ENCODE measurements at regions not wholly inside any gene's neighbourhood (a gene's known extent, or its start where the extent isn't known, plus 50 kb on each side); places are given as distances from the start of the nearest gene placed in this dataset.

- no peak for DNase-seq (ENCODE audit: low spot score)
- TF ChIP-seq, protein P1, sequence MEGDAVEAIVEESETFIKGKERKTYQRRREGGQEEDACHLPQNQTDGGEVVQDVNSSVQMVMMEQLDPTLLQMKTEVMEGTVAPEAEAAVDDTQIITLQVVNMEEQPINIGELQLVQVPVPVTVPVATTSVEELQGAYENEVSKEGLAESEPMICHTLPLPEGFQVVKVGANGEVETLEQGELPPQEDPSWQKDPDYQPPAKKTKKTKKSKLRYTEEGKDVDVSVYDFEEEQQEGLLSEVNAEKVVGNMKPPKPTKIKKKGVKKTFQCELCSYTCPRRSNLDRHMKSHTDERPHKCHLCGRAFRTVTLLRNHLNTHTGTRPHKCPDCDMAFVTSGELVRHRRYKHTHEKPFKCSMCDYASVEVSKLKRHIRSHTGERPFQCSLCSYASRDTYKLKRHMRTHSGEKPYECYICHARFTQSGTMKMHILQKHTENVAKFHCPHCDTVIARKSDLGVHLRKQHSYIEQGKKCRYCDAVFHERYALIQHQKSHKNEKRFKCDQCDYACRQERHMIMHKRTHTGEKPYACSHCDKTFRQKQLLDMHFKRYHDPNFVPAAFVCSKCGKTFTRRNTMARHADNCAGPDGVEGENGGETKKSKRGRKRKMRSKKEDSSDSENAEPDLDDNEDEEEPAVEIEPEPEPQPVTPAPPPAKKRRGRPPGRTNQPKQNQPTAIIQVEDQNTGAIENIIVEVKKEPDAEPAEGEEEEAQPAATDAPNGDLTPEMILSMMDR (IDR thresholded peaks at IDR 0.05): no peak
- Histone ChIP-seq H3K4me3 (no peak overlapping the region), H3K27ac (peak overlapping the region in 1 of 2 donors; percentile 51)
These were observed 309.7 kb upstream of the MPDZ start for GRCh38 chr9:13589034-13589737.

DNA sequence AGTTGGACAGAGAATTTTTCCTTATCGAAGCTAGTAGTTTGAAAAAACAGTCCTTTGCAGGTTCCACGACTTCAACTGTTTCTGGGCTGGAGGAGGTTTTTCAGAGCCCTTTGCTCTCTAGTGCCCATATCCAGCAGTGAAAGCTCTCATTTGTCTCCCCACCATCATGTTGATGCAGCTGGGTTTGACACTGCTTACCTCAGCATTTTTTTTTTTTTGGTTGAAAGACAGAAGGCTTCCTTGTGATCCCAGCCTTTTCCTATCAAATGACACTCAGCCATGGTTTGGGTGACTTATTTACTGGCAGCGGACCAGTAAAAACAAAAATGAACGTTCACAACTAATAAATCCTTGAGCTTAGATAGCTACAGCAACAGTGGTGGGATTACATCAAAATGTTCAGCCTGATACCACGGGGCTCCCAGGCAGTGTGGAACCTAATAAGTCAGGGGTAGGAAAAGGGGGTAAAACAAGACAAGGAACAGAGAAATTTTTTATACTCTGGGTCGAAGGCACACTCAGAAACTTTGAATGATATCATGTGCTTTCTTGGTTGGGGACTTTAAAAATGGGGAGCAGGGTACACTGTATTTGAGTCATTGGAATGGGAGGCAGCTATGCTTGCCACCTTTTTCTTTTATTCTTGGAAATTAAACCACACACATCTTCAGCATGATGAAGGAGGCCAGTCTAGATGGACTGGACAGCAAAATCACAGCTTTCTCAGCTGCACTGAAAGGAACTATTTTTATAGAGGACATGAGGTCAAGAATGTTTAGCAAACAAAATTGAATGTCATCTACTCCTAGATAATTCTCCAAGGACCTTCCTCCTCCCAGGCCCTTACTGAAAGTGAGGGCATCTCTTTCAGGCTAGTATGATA is 308.9 kb upstream of the MPDZ start:
- H3K4me3 ChIP-seq: no peak overlapping the region
- peak overlapping the region; percentile 25 to 51 for H3K27ac ChIP-seq
- TF ChIP-seq, protein P1 (IDR thresholded peaks at IDR 0.05): no peak
- no peak for DNase-seq (ENCODE audit: low spot score)

DNA sequence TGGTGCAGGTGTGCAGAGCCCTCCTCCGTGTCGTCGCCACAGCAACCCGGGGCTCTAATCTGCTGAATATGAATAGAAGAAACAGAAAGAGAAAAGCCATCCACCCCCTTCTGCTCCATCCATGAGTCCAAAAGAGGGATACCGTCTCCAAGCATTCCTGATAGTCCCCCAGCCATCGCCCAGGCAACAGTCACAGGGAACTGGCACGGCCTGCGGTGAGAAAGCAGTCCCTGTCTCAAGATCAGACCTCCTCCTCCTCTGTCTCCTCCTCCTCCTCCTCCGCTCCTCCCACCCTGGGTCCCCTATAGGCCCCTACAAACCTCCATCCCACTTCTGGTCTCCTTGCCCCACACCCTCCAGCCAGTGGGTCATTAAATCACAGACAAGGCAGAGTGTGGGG is 308.1 kb upstream of the MPDZ start:
- Histone ChIP-seq H3K4me3 (no peak overlapping the region), H3K27ac (no peak overlapping the region)
- no peak for DNase-seq (ENCODE audit: low spot score)
- TF ChIP-seq, protein P1 (IDR thresholded peaks at IDR 0.05): no peak

- DNase-seq (ENCODE audit: low spot score): no peak
- TF ChIP-seq, protein P1 (IDR thresholded peaks at IDR 0.05): no peak
- peak overlapping the region in 1 of 2 donors; percentile 8 for H3K27ac ChIP-seq
- H3K4me3 ChIP-seq: no peak overlapping the region
These were observed 307.3 kb upstream of the MPDZ start for GRCh38 chr9:13586587-13587374.

DNA sequence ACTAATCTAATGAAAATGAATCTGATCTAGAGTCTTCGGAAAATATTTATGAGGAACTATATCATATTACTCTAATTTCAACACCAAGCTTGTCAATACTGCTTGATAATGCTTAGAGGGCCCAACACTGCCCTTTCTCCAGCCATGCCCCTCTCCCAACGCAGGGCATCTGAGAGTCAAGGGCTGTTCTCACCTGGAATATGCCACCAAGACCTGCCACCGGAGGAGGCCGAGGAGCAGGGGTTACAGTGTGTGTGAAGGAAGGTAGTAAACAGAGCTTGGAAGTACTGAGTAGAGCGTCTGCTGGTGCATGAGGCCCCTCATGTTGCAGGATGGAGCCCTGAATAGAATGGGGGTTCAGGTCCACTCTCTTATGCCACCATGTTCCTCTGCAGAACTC is 301.3 kb upstream of the MPDZ start:
- TF ChIP-seq, protein P1 (IDR thresholded peaks at IDR 0.05): no peak

DNA sequence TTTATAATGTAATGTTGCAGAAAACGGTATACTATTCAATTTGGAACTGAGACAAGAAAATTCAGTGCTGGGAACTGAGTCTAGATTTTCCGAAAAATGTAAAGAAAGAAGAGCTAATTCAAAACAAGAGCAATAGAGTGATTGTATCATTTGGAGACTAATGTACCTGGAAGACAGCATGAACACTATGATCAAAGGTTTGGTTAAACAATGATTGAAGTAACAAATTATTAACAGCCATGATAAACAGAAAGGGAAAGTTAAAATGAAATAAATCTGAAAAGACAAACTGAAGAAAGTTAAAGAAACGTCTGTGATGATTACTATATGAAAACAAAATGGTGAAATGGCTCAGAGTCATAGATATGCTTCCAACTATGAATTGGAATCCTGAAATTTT is 300.6 kb upstream of the MPDZ start:
- Histone ChIP-seq H3K4me3 (no peak overlapping the region), H3K27ac (no peak overlapping the region)
- no peak for DNase-seq (ENCODE audit: low spot score)
- TF ChIP-seq, protein P1 (IDR thresholded peaks at IDR 0.05): no peak

More for the DNA sequence above, 301.3 kb upstream of the MPDZ start:
- no peak overlapping the region for H3K4me3 ChIP-seq
- H3K27ac ChIP-seq: no peak overlapping the region
- no peak for DNase-seq (ENCODE audit: low spot score)
